ENCODE measurements at regions not wholly inside any gene's neighbourhood (a gene's known extent, or its start where the extent isn't known, plus 50 kb on each side); places are given as distances from the start of the nearest gene placed in this dataset.

DNA sequence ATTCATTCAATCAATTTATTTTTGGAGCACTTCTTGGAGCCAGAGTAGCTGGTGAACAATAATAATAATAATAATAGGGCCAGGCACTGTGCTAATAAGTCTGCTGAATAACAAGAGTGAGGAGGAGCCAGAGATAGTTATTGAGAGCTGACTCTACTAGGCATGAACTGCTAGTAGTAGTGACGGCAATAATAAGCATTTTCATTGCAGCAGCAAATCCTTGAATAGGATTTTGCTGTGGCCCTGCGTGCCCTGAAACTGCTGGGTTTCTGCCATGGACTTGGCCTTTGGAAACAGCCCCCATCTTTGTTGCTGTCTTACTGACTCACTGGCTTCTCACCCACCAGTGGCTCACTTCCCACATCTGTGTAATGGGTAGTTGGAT is 545.9 kb downstream of the MIAT start:
- H3K4me1 ChIP-seq, result no peaks in the 10 kb centered on the region
- no peaks in the 10 kb centered on the region for H3K27me3 ChIP-seq
- intact Hi-C loops (cut with DNase I), result no loop called here
- no peaks in the 10 kb centered on the region for H3K9me3 ChIP-seq
- no peak for ATAC-seq
- no peaks in the 10 kb centered on the region for H3K36me3 ChIP-seq
- no peak overlapping the region for H3K27ac ChIP-seq
- TF ChIP-seq, protein P1, sequence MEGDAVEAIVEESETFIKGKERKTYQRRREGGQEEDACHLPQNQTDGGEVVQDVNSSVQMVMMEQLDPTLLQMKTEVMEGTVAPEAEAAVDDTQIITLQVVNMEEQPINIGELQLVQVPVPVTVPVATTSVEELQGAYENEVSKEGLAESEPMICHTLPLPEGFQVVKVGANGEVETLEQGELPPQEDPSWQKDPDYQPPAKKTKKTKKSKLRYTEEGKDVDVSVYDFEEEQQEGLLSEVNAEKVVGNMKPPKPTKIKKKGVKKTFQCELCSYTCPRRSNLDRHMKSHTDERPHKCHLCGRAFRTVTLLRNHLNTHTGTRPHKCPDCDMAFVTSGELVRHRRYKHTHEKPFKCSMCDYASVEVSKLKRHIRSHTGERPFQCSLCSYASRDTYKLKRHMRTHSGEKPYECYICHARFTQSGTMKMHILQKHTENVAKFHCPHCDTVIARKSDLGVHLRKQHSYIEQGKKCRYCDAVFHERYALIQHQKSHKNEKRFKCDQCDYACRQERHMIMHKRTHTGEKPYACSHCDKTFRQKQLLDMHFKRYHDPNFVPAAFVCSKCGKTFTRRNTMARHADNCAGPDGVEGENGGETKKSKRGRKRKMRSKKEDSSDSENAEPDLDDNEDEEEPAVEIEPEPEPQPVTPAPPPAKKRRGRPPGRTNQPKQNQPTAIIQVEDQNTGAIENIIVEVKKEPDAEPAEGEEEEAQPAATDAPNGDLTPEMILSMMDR (IDR thresholded peaks at IDR 0.05), result no peak
- DNase-seq, result no peak
- no peak overlapping the region for H3K4me3 ChIP-seq

DNA sequence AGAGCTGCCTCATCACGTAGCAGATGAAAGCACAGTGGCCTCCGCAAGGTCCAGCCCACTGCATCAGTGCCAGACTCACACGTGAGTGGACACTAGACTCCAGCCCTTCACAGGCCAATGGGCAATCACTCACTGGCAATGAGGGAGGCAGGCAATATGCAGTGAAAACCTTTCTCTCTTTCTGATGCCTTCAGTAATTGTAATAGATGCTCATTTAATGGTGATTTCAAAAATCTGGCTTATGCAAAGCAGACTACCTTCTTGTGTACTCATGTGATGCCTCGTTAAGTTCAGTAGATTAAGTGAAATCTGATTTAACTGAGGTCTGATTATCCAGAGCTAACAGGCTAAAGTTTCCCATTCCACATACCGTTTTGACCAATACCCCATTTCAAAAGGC is 546.9 kb downstream of the MIAT start:
- H3K27me3 ChIP-seq, result no peaks in the 10 kb centered on the region
- intact Hi-C loops (cut with DNase I), result no loop called here
- TF ChIP-seq, protein P1 (IDR thresholded peaks at IDR 0.05), result no peak
- H3K36me3 ChIP-seq, result no peaks in the 10 kb centered on the region
- no peak overlapping the region for H3K27ac ChIP-seq
- H3K9me3 ChIP-seq, result no peaks in the 10 kb centered on the region
- H3K4me3 ChIP-seq, result no peak overlapping the region
- ATAC-seq, result no peak
- H3K4me1 ChIP-seq, result no peaks in the 10 kb centered on the region
- DNase-seq, result no peak

DNA sequence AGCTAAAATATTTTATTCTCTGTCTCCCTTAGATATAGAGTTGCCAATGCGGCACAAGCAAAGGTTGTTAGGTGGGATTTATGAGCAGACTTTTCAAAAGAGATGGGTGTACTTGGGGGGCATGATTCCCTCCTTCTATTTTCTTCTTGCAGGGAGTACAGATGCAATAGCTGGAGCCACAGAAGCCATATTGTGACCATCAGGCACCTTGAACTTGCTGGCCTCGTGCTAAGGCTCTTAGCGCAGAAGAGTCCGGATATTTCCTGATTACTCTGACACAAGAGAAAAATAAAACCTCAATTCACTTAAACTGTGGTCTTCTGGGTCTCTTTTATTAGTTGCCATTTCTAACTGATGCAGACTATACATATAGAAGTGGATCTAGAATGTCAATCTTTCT is 547.4 kb downstream of the MIAT start:
- no peak overlapping the region for H3K4me3 ChIP-seq
- H3K9me3 ChIP-seq, result no peaks in the 10 kb centered on the region
- DNase-seq (no peak), ATAC-seq (no peak)
- H3K4me1 ChIP-seq, result no peaks in the 10 kb centered on the region
- H3K36me3 ChIP-seq, result no peaks in the 10 kb centered on the region
- H3K27ac ChIP-seq, result no peak overlapping the region
- TF ChIP-seq, protein P1 (IDR thresholded peaks at IDR 0.05), result no peak
- no peaks in the 10 kb centered on the region for H3K27me3 ChIP-seq
- intact Hi-C loops (cut with DNase I), result no loop called here

DNA sequence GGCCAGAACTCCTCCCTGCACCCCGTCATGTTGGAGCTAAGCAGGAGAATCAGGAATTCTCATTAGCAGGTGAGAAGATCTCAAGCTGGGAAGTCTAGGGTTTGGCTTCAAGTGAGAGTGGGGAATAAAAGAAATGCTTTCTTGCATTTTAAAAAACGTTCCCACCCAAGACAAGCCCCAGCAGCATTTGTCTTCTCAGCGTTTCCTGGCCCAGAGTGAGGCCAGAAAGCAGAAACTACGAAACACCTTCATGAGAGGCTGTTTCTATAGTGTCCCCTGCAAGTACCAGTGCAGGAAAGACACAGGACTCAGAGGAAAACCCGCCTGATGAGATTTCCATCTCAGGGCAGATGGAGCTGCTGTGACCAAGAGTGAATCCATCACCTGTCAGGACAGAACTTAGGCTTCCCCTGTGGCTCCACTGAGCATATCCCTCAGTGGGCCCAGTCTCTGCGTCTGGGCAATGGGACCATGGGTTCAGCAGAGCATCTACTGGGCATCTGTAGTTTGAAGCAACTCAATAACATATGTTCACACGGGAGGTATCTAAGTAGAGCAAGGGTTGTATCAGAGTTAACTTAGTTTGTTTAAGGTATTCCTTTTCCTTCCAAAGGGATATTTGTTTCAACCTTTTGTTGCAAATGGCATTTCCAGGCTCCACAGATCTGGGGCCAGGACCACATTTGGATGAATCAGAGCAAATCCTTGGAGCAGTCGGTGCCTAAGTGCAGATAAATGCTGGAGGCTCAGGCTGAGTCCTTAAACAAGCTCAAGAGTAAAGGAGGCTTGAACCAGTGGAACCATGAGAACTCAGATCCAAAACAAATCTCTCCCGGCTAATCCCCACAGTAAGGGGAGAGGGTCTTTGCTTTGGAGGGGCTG is 548.3 kb downstream of the MIAT start:
- no peaks in the 10 kb centered on the region for H3K27me3 ChIP-seq
- H3K4me1 ChIP-seq, result no peaks in the 10 kb centered on the region
- no peak overlapping the region for H3K4me3 ChIP-seq
- TF ChIP-seq, protein P1 (IDR thresholded peaks at IDR 0.05), result no peak
- intact Hi-C loops (cut with DNase I), result no loop called here
- no peak overlapping the region for H3K27ac ChIP-seq
- no peak for ATAC-seq
- DNase-seq, result no peak
- H3K36me3 ChIP-seq, result no peaks in the 10 kb centered on the region
- H3K9me3 ChIP-seq, result no peaks in the 10 kb centered on the region

DNA sequence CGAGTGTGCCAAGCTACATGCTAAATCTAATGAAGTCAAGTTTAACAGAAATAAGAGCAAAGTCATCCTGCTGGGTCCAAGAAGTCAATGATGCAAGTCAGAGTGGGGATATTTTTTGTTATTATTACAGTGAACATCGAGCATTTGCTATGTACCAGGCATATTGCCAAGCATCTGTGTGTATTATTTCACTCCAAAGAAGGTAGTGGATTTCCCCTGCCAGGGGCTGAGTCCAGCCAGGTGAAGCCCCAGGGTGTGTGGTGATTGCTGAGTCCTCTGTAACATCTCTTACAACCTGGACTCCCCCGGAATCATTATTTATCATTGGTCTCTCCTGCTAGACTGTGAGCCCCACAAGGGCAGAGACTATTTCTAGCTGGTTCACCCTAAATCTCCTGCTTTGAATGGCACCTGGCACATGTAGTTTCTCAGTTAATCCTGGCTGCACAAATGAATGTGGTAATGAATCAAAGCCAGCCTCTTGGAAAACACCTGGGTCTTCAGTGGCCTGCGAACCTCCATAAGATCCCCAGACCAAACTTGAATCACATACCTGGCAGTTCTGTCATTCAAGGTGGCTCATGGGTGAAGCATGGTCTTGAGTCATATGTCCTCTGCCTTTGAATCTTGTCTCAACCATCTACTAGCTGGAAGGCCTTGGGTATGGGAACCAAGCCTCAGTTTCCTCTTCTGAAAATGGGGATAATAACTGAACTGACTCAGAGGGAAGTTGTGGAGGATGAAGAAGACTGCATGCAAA is 549.2 kb downstream of the MIAT start:
- TF ChIP-seq, protein P1 (IDR thresholded peaks at IDR 0.05), result no peak
- no peaks in the 10 kb centered on the region for H3K36me3 ChIP-seq
- no peaks in the 10 kb centered on the region for H3K9me3 ChIP-seq
- H3K4me1 ChIP-seq, result no peaks in the 10 kb centered on the region
- ATAC-seq (no peak), DNase-seq (no peak)
- intact Hi-C loops (cut with DNase I), result no loop called here
- no peak overlapping the region for H3K27ac ChIP-seq
- no peak overlapping the region for H3K4me3 ChIP-seq
- no peaks in the 10 kb centered on the region for H3K27me3 ChIP-seq
